Smooth muscle cell of the brain vasculature (primary cell): ENCODE measurements at regions not wholly inside any gene's neighbourhood (a gene's known extent, or its start where the extent isn't known, plus 50 kb on each side); places are given as distances from the start of the nearest gene placed in this dataset.
"Not testable (repeated sequence)": the region's sequence is repeated elsewhere in the genome, so short reads cannot be mapped to it uniquely, and the experiment has no call there.

Experiments
- DNase-seq: peaks from one replicate; pipeline ENCODE4 v3.0.0-alpha.2; 2012; ENCODE audit warnings: low read depth, low spot score

DNA sequence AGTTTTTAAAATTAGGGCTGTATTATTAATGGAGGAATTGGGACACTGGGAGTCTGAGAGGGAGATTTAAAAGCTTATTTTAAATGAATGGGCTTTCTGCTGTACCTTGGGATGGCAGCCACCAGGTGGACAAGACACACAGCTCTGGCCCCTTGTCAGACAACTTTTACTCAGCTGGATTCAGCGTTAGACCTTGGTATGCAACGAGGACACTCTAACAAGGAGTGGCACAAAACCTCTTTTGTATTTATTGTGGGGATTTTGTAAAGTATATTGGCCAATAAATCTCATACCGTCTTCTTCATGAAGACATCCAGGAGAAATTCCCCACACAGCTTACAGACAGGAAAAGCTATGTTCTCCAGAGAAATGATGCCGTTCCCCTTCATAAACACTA, 105.7 kb downstream of the LCA5 start:
- no peak for DNase-seq

DNA sequence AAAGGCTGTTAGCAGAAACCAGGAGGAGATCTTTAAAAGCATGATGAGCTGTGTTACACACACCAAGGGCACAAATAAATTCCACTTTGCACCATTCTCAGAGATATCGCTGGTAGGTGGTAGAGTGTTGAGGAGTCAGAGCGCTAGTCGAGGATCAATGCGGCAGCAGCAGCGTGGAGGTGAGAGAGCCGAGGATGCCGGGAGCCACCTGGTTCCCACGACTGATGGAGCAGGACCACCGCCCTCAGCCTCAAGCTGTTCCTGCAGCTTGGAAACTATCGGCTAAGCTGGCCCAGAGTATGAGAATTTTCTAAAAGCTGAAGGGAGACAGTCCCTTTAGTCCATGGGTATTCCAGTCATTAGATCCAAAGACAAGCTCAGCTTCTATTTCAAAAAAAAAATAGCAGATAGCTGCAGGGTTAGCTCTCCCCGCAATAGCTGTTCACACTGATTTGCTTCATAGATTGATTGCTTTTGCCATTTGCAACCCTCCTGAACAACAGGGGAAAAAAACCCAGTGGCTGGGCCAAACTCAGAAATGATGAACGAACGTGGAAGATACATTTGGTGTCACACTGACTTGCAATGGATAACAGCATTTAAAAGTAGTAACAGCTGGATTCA, 106.2 kb downstream of the LCA5 start:
- no peak for DNase-seq

DNA sequence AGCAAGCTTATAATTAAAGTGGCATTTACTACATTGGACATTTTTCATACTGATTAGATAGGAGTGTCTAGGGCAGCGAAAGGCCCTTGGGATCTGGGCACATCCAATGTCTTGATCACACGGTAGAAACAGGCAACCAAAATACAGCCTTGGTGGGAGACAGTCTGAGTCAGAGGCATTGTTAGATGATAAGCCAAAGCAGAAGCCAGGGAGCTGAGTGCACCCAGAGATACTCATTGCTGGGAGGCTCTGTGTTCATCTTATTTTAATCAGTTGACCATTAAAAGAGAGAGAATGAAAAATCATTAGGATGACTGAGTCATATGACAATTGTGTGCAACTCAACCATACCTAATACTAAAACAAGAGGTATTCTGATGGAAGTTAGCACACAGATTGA, 109.5 kb downstream of the LCA5 start:
- no peak for DNase-seq

DNA sequence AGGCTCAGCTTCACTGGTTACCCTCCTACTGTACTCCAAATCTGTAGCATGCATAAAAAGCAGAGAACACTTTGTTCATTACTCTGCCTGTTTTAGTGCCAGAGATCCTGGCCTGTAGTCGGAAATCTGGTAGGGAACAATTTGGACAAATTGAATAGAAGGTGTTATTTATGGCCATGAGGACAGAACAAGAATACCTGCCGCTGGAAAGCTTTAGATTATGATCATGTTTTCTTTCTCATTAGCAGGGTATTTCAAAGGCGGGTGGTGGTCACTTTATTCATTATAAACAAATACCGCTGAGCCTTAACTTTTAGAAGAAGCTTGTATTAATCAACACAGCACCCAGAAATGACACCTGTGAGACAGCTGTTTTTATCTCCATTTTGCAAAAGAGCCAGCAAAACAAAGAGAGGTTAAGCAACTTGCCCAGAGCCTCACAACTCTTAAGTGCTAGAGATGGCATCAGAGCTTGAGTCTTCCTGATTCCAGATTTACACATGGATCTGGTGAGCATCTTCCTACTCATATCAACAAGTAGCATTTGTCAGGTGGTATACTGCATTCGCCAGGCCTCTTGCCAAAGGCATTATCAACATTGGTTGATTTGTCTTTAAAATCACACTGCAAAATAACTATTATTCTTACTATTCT, 110.5 kb downstream of the LCA5 start:
- no peak for DNase-seq

DNA sequence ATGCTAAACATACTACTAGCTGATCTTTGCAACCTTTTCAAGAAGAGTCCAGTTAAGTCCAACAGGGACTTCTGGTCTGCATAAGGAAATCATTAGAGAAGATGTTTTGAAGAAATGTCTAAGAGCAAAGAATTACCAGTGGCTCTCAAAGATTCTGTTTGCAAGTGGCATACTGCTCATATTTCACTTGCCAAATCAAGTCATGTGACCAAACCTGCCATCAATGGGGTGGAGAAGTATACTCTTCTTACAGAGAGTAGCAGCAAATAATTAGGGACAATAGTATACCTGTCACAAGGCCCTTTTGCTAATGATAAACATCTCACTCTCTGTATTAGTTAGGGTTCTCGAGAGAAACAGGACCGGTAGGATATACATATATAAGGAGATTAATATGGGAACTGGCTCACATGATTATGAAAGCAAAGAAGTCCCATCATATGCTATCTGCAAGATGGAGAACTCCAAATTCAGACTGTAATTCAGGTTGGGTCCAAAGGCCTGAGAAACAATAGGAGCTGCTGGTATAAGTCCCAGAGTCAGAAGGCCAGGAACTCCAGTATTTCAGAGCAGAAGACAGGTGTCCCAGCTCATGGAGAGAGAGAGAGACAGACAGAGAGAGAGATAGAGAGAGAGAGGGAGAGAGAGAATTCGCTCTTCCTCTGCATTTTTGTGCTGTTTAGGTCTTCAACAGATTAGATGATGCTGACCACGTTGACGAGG, 111.5 kb downstream of the LCA5 start:
- DNase-seq, result no peak

DNA sequence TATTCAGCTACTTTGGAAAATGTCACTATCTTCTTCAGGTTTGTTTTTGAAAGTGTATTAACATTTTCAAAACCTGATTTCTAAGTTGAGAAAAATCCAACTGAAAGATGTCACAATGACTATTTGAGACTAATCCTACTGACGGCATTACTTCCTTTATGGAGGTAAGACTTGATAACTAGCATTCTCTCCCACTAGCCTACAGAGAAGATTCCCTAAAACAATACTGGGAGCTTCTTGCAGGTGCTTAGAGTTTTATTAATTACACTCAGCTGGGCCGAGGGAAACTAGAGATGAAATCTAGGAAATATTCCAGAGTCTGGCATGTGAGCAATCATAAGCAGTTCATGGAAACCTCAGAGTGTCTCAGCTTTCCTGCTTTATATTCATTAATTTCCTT, 114.0 kb downstream of the LCA5 start:
- no peak for DNase-seq

DNA sequence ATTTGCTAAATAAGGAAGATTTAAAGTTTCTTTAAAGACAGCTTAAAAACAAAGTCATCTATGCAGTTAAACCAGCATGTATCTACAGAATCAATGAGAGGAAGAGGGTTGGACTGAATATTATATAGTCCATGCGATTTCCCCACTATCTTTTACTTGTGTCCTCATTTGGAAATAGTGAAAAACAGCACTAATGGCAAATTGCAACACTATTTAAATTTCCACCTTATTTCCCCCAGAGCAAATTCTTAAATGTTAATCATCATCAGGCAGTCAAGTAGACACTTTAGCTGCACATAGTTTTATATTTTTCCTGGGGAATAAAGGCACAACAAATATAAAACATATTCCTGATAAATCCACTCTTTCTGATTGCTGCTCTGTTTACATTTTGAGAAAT, 114.6 kb downstream of the LCA5 start:
- DNase-seq, result no peak

DNA sequence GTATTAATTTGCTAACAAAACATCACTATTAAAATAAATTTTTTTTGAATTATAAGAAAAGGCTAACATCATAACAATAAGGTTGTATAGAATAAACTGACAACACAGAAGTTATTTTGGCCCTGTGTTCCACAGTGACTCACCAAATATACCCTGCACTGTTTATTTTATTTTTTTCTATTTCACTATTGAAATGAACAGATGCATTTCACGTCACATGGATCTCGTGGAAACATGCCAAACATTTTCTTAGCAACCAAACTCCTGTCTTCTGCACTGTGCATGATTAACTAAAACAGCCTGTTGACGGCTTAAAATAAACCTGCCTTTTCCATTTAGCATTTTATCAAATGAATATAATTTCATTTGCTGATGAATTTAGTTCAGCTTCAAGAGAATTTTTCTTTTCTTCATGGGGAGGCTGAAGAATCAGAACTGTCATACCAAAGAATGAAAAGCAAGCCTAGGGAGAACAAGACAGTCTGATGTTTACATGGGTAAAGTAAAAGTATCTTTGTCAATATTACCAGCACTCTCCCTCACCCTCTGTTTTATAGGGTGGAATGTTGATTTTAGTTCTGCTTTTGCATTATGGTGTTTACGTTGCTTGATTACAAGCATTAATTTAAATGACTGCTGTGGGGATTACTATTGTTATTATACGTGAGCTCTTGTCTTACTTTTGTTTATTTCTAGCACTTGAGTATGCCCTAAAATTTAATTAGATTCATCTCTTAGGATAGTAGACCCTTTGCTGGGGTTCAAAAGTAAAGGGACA, 115.3 kb downstream of the LCA5 start:
- peak; percentile 93 for DNase-seq

DNA sequence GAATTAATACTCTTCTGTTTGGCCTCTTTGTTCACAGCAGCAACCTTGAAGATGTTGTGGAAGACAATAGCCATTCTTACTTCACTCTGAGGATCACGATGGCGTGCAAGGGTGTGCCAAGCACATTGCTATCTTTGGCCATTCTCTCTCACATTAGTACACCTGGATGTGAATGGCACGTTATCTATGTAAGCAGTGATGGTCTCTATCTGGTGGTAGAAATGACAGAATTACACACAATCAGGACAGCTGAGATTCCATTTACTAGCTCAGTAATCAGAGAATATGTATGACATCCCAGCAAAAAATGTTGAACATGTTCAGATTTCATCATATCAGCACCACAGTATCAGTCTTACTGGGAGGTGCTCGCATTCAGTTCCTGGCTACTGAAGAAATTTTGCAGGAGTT, 116.2 kb downstream of the LCA5 start:
- DNase-seq, result no peak

DNA sequence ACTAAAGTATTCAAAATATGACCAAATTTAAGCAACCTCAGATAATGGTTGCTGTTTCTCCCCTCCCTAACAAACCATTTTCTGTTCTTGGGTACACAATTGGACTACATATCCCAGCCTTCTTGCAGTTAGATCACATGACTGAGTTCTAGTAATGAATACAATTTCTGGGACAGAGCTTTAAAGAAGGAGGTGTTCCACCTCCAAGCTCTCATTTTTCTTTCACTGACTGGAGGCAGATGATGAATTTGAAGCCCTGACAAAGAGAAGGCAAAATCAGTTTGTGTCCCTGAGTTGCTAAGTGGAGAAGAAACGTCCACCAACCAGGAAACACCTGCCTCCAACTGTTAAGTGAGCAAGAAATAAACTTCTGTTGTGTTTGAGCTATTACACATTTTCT, 117.2 kb downstream of the LCA5 start:
- DNase-seq, result no peak

DNA sequence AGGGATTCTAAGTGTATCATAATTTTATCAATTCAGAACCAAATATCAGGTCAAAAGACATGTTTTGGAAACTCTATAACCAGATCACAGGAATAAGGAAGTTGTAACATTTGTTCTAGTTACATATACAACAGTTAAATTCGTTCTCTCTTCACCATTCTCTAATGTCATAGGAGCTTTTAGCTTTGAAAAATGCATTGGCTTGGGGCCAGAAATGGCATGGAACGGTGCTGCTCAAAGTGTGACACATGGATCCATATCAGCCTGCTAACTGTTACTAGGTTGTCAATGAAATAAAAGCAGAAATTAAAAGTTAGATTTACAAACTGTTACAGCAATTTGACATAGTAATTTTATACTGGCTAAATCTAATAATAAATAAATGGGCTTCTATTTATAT, 120.3 kb downstream of the LCA5 start:
- DNase-seq, result no peak

DNA sequence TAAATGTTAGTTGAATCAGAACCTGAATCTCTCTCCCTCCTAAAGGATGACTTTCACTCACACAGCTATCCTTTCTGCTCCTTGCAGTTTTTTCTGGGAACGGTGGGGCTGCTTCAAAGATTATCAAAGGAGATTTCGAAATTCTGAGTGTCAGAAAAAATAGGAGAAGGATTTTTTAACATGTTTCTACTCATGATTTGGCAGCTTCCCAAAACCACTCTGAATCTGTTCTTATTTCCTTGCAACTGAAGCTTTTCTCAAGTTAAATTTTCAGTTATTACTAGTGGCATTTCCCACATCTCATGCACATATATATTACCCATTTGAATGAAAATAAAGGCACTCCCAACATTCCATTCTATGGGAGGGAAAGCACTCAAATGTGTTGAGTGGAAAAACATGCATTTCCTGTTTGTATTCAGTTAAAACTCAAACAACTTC, 123.6 kb downstream of the LCA5 start:
- peak; percentile 49 for DNase-seq

DNA sequence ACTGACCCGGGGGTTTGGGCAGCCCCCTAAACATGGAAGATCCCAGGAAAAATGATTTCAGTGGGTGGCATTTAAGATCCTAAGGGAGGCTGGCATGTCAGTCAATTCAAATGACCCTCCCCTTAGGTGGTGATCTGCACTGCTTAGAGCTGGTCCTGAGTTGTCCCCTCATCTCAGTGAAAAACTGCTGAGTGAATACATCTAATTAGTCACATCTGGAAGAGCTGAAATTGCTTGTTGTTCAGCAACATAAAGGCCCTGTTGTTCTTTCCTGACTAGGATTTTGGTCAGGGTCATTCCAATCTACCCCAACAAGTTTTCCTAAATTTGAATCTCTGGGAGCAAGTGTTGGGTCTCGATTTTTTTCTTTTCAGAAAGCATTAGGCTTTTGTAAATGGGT, 126.4 kb downstream of the LCA5 start:
- DNase-seq, result no peak

DNA sequence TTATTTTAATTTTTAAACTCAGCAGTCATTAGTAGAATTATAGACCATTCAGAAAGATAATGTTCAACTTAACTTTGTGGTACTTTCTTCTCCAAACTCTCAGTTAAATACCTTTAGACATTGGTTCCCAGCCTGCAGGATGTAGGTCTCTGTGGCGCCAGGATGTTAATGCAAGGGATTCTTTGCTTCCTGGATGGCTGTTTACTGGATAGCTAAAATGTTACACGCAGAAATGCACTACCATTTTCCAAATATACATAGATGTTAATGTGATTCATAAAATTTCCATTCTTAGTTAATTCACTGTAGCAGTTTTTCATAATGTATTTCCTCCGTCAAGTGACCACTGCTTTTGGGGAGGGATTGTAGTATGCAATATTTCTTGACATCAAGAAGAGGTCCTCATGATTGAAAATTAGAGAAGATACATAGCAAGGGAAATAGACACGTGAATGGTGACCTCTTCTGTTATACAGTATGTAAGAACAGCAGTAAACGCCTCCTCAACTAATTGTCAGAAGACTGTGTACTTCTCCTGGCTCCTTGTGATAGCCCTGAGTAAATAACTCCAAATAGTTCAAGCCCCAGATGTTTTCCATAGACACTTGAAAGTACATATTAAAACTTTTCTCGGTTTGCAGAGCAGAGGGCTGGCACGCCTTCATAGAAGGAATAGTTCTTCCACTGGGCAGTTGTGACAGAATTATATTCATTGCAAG, 128.8 kb downstream of the LCA5 start:
- DNase-seq, result no peak

DNA sequence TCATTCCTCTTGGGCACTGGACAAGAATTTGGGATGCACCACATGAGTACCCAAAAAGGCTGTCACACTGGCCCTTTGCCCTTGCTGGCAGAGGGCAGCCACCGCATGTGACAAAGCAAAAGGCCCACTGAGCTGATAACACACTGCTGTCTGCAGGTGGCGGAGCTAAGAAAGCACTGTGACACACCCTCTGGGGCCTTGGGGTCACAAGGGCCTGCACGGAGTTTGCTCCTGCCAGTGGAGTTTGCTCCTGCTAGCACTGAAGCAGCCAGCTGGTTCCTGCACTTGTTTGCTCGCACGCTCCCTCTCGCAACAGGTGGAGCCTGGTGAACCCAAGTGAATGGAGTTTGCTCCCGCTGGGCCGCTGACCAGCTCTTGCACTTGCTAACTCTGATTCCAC, 132.6 kb downstream of the LCA5 start:
- no peak for DNase-seq

DNA sequence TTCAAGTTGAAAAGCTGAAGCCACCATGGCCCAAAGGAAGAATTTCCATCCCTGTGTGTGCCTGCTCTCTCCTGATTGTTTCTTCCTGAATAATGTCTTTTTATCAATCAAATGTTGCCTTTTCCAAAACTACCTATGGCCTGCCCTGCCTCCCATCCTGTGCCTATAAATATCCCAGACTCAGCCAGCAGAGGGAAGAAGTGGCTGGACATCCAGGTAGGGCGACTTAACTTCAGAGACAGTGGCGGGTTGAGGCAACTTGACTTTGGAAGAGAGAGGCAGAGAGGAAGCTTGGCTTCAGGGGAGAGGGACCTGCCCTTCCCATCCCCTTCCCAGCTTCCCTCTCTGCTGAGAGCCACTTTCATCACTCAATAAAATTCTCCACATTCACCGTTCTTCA, 133.0 kb downstream of the LCA5 start:
- DNase-seq, result no peak

DNA sequence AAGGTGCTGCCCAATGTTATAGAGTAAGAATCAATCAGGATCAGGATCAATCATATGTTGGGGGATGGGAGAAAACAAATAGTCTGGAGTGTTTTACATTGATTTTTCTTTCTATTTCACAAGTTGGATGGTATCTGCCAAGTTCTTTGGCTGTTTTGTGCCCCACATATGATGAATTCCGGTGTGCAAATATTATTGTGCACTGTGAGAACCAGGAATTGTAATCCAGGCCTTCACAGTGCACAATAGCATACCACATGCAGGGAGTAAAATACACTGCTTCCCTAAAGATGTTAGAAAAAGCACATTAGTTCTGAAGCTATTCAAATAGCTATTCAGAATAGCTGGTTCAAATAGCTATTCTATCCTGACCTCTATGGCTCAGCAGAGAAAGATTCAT, 133.7 kb downstream of the LCA5 start:
- DNase-seq, result no peak

DNA sequence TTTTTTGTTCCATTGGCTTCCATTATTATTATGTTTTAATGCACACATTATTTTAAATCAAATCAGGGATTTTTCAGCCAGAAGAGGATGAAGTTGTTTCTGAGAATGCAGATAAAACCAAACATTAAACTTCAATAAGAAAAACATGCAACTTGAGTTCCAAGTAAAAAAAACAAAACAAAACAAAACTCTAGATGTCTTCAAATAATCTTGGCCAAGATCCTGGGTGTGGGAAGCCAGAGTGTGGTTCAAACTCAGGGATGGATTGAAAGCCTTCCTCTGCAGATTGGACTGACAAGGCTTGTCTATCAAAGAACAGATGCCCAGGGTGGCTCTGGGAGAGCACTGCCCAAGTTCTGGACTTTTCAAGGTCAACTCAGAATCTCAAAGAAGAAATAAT, 134.1 kb downstream of the LCA5 start:
- DNase-seq, result no peak

DNA sequence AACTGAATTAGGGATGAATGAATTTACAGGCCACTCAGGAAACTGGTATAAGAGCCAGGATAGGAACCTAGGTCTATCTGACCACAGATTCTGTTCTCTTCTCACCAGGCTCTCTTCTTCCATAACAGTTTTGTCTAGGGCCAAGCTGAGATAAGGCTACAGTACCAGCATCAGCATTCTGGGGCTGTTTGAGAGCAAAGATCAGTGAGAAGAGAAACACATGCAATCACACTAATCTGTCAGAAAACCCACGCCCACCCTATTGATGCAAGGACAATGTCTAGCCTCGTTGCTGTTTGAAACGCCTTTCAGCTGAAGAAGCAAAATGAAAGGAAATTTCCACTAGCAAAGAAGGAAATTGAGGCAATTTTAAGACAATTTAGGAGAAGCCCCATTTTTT, 137.7 kb downstream of the LCA5 start:
- no peak for DNase-seq

DNA sequence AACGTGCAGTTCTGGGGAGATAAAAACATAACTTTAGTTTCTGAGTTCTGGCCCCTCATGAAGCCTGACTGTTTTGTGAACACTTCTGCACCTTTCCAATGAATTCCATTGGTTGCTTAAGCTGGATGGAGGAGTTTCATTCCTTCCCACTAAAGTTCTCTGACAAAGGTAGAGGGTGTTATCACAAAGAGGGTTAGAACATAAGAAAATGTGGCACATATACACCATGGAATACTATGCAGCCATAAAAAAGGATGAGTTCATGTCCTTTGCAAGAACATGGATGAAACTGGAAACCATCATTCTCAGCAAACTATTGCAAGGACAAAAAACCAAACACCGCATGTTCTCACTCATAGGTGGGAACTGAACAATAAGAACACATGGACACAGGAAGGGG, 138.6 kb downstream of the LCA5 start:
- DNase-seq, result not testable (repeated sequence)

DNA sequence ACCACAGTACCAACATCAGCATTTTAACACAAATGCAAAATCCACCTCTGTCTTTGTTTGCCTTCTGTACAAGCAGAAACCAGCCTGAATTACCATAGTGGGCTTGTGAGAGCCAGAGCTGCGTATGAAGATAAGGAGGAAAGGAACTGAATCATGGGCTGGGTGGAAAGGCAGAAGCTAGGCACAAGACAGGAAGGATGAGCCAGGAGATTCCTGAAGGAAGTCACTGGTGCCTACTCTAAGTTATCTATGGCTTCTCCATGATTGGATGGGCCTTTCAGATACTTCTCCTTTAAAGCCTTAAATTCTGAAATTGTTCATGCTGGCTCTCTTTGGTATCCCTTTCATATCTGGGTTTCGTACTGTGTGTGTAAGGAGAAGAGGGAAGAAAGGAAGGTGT, 140.6 kb downstream of the LCA5 start:
- DNase-seq, result no peak

DNA sequence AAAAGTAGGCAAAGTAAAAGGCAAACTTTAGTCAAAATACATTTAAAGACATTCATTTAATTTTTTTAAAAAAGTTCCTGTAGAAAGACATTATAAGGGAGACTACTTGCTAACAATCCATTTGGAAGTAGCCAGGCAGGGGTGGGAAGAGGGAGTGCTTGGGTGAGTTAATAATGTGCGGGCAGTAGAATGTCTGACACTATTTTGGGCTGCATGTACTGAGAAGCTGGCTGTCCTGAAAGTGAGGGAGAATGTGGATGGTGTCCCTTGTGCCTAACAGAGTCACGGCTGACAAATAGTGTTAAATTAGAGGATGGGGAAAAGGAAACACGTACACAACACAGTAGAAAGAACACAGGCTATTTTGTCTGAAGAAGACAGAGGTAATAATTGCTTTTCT, 142.5 kb downstream of the LCA5 start:
- DNase-seq, result no peak
